ENCODE measurements at regions not wholly inside any gene's neighbourhood (a gene's known extent, or its start where the extent isn't known, plus 50 kb on each side); places are given as distances from the start of the nearest gene placed in this dataset.

GRCh38 chr2:236501531-236501930 is 68.1 kb upstream of the ACKR3 start:
- DNase-seq = no peak

GRCh38 chr2:236503100-236503499 is 66.5 kb upstream of the ACKR3 start:
- no peak for DNase-seq

GRCh38 chr2:236503583-236503982 is 66.0 kb upstream of the ACKR3 start:
- no peak for DNase-seq

DNA sequence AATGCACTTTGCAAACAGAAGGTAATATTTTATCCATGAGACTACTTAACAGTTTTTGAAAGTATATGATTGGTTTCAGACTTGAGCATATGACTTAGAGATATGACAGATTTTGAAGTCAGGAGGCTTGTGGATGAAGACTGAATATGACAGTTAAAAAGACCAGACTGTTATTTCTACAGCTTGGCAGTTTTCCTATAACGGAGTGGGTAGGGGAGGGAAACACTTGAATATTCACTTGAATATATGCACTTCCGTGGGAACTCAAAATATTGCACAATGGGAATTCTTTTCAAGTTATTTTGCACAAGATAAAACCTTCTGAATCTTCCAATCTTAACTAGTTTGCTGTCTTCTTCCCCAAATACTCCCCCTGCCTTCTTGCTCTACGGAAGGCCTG is 64.6 kb upstream of the ACKR3 start:
- DNase-seq = no peak

- no peak for DNase-seq
Observed at GRCh38 chr2:236505648-236506047, 64.0 kb upstream of the ACKR3 start.

DNA sequence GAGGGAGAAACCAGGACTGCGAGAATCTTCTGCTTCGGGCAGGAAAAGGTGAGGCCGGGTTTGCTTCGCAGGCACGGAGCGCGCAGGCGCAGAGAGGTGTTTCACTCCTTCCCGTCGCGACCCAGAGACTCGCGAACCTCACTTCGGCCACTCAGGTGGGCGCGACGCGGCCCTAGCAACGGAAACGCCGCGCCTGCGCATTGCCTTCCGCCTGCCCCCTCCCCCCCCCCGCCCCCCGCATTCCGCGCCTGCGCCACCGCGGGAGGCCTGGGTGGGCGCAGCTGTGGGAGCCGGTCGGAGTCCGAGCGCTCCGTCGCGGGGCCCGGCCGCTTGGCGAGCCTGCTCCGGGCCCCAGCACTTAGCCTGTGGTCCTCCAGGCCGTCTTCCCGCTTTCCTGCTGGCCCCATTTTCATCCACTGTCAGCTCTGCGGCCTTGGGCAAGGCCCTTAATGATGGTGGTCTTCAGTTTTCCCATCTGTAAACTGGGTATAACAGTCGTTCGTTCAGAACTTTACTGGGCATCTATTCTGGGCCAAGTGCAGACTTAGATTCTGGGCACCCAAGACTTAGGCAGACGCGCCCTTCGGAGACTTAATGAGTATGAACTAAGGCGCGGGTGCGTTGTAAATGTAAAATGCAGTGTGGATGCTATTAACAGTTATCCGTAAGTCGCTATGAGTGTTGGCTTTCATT is 62.1 kb upstream of the ACKR3 start:
- peak; percentile 33 to 52 for DNase-seq

DNA sequence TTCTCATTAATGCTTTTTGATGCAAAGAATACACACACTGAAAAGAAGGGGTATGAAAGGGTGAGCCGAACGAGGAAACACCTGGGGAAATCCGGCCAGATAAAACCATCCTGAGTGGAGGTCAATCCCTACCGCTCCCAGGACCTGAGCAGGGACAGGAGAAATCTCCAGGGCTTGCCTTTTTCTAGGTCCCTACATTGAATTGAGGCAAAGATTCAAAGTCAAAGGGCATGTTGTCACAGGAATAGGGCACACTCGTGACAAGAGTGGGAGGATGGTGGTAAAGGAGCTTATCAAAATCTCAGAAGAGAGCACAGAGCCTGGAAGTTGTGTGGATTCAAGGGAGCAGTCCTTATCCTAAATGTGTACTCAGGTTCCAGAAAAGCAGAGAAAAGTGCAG is 61.2 kb upstream of the ACKR3 start:
- no peak for DNase-seq

- no peak for DNase-seq
Observed at GRCh38 chr2:236510034-236510433, 59.6 kb upstream of the ACKR3 start.

DNA sequence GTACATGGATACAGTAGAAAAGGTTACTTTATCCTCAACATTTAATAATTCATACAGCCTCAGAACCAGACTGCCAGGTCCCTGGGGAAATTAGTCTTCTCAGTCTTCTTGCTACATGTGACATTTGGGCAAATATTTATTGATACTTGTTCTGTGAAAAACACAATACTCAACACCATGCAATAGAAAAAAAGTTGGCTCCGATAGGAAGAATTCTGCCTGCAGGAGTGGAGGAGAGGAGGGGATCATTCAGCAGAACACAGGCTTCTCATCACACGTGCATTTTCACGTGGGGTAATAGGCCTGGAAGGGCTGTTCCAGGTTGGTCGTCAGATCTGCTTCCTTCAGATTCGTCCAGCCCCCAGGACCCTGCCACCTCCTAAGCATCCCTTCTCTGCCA is 58.4 kb upstream of the ACKR3 start:
- DNase-seq = no peak

- DNase-seq = no peak
Observed at GRCh38 chr2:236512267-236512666, 57.4 kb upstream of the ACKR3 start.

DNA sequence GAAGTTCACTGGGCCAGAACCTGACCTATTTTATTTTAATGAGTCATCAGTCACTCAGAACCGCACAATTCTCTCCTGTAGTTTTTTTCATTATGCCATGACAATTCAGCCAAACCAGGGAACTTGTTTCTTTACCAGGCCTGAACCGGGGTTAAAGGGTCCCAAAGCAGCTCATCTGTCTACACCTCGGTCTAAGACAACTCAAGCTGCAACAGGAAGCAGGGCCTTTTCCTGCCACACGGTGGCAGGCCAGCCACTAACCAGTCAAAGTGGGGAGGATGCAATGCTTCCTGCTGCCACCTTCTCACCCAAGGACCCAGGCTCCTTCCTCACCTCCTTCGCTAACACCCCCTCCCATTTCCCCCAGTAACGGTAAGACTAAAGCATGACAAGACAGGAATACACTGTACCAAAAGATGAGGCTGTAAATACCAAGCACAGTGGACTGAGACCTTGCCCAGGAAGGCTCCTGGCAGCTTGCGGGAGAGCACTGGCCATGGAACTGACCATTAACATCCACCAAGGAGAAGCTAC is 56.7 kb upstream of the ACKR3 start:
- DNase-seq = peak; percentile 61 to 67

DNA sequence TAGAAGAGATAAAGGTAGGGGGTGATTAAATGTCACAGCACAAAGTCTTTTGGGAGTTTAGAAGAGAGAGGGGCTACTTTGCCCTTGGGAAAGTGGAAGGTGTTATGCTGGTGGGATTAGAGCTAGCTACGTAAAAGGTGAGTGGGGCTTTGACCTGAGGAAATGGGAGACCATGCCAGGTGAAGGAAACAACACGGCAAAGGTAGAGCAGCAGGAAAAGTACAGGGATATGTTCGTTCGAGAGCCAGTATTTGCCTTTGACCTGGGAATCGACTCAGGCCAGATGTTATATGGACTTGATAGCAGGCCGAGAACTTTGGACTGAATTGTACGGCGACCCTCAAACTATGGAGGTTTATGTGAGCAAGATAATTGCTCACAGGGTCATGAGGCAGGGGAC is 55.7 kb upstream of the ACKR3 start:
- no peak for DNase-seq

- no peak for DNase-seq
Observed at GRCh38 chr2:236516708-236517107, 52.9 kb upstream of the ACKR3 start.

GRCh38 chr2:236517251-236518031 is 52.2 kb upstream of the ACKR3 start:
- no peak for DNase-seq
